WTC11 (cell line): ENCODE measurements at regions not wholly inside any gene's neighbourhood (a gene's known extent, or its start where the extent isn't known, plus 50 kb on each side); places are given as distances from the start of the nearest gene placed in this dataset.

Experiments used
- ATAC-seq: fragments of 200-7000 bp; cut with Tn5 transposase; 2 replicates; pipeline ENCODE4 v1.10.0; 2021; ENCODE audit warnings: mild to moderate bottlenecking, moderate library complexity
- CTCF ChIA-PET: fragments of 300-600 bp; sonication (Branson Sonifier 250); formaldehyde crosslinking; loops from one replicate; lab custom pipeline; 2021; ENCODE audit warnings: antibody characterized with exemption; lab: Charles Lee
- POLR2A ChIA-PET: fragments of 350-600 bp; sonication (Branson Sonifier 250); formaldehyde crosslinking; loops from one replicate; lab custom pipeline; 2021; ENCODE audit warnings: antibody characterized with exemption; lab: Charles Lee
- DNase-seq: peaks from one replicate; pipeline ENCODE4 v3.0.0; 2021; ENCODE audit warnings: low spot score
- H3K27ac Mint-ChIP-seq: 2 replicates; pipeline ENCODE4 v1.8.0; 2021; ENCODE audit warnings: mixed read lengths
- H3K27me3 Mint-ChIP-seq: 2 replicates; pipeline ENCODE4 v1.8.0; 2021; ENCODE audit warnings: low read depth, mild to moderate bottlenecking, moderate library complexity, mixed read lengths
- H3K36me3 Mint-ChIP-seq: 2 replicates; pipeline ENCODE4 v1.8.0; 2021; ENCODE audit warnings: mixed read lengths
- H3K4me1 Mint-ChIP-seq: 2 replicates; pipeline ENCODE4 v1.8.0; 2022; ENCODE audit warnings: mixed read lengths
- H3K4me3 Mint-ChIP-seq: 2 replicates; pipeline ENCODE4 v1.8.0; 2021; ENCODE audit warnings: mild to moderate bottlenecking, moderate library complexity, mixed read lengths
- H3K9me3 Mint-ChIP-seq: 2 replicates; pipeline ENCODE4 v1.8.0; 2021; ENCODE audit warnings: mixed read lengths
- CREM ChIP-seq: sonication (generic); formaldehyde crosslinking; IDR thresholded peaks from 2 replicates; pipeline ENCODE4 v1.8.1; 2022; ENCODE audit warnings: mild to moderate bottlenecking, missing genetic modification reagents, moderate library complexity
- FOXJ3 ChIP-seq: sonication (generic); formaldehyde crosslinking; IDR thresholded peaks from 2 replicates; pipeline ENCODE4 v1.9.0; 2021; ENCODE audit warnings: missing genetic modification reagents, mild to moderate bottlenecking, borderline replicate concordance
- GRHL2 ChIP-seq: fragments of 250-450 bp; sonication (Bioruptor Pico); IDR thresholded peaks from 2 replicates; pipeline ENCODE4 v1.8.0; 2022; ENCODE audit warnings: mild to moderate bottlenecking, moderate library complexity; ENCODE audit not compliant: insufficient replicate concordance, severe bottlenecking
- IRF2 ChIP-seq: sonication (generic); formaldehyde crosslinking; IDR thresholded peaks from 2 replicates; pipeline ENCODE4 v1.8.0; 2022; ENCODE audit warnings: low read depth, missing genetic modification reagents, borderline replicate concordance
- MXD4 ChIP-seq: fragments of 250-450 bp; sonication (Bioruptor Pico); IDR thresholded peaks from 2 replicates; pipeline ENCODE4 v1.8.0; 2021; ENCODE audit warnings: mild to moderate bottlenecking, moderate library complexity, borderline replicate concordance
- PRRX2 ChIP-seq: fragments of 250-450 bp; sonication (Bioruptor Pico); IDR thresholded peaks from 2 replicates; pipeline ENCODE4 v1.8.0; 2021; ENCODE audit warnings: mild to moderate bottlenecking
- SMAD3 ChIP-seq: sonication (generic); formaldehyde crosslinking; IDR thresholded peaks from 2 replicates; pipeline ENCODE4 v1.8.0; 2022; ENCODE audit warnings: missing genetic modification reagents, mild to moderate bottlenecking, borderline replicate concordance
- SOX15 ChIP-seq: fragments of 250-450 bp; sonication (Bioruptor Pico); IDR thresholded peaks from 2 replicates; pipeline ENCODE4 v1.9.0; 2021; ENCODE audit warnings: mild to moderate bottlenecking
- SP1 ChIP-seq: sonication (generic); formaldehyde crosslinking; conservative IDR thresholded peaks from 2 replicates; pipeline ENCODE4 v1.8.1; 2022; ENCODE audit warnings: missing genetic modification reagents
- ZBTB21 ChIP-seq: sonication (generic); formaldehyde crosslinking; IDR thresholded peaks from 2 replicates; pipeline ENCODE4 v1.8.1; 2023; ENCODE audit warnings: mild to moderate bottlenecking, missing genetic modification reagents, borderline replicate concordance
- ZNF263 ChIP-seq: sonication (generic); formaldehyde crosslinking; IDR thresholded peaks from 2 replicates; pipeline ENCODE4 v1.8.1; 2022; ENCODE audit warnings: low read depth, mild to moderate bottlenecking, moderate library complexity, missing genetic modification reagents
- ZNF317 ChIP-seq: sonication (generic); formaldehyde crosslinking; IDR thresholded peaks from 2 replicates; pipeline ENCODE4 v1.8.1; 2023; ENCODE audit warnings: low read depth, mild to moderate bottlenecking, moderate library complexity, missing genetic modification reagents, borderline replicate concordance
- ZNF396 ChIP-seq: fragments of 250-450 bp; sonication (Bioruptor Pico); IDR thresholded peaks from 2 replicates; pipeline ENCODE4 v1.8.0; 2021; ENCODE audit warnings: mild to moderate bottlenecking, moderate library complexity, borderline replicate concordance
- ZNF423 ChIP-seq: fragments of 250-450 bp; sonication (Bioruptor Pico); IDR thresholded peaks from 2 replicates; pipeline ENCODE4 v2.1.2; 2022; ENCODE audit warnings: mild to moderate bottlenecking, moderate library complexity
- TF ChIP-seq, protein P1 (sequence below): sonication (generic); formaldehyde crosslinking; IDR thresholded peaks from 2 replicates; pipeline ENCODE4 v1.8.1; 2022; ENCODE audit warnings: mild to moderate bottlenecking, moderate library complexity, missing genetic modification reagents
- TF ChIP-seq, protein P2 (sequence below): fragments of 250-450 bp; sonication (Bioruptor Pico); IDR thresholded peaks from 2 replicates; pipeline ENCODE4 v1.9.0; 2021; ENCODE audit warnings: mild to moderate bottlenecking
- TF ChIP-seq, protein P3 (sequence below): sonication (generic); formaldehyde crosslinking; IDR thresholded peaks from 2 replicates; pipeline ENCODE4 v1.8.0; 2022; ENCODE audit warnings: mild to moderate bottlenecking, missing genetic modification reagents
- TF ChIP-seq, protein P4 (sequence below): sonication (generic); formaldehyde crosslinking; IDR thresholded peaks from 2 replicates; pipeline ENCODE4 v1.8.0; 2022; ENCODE audit warnings: mild to moderate bottlenecking, missing genetic modification reagents
- TF ChIP-seq, protein P5 (sequence below): fragments of 200-600 bp; IDR thresholded peaks from 2 replicates; pipeline ENCODE4 v1.8.0; 2022; ENCODE audit warnings: antibody characterized with exemption

DNA sequence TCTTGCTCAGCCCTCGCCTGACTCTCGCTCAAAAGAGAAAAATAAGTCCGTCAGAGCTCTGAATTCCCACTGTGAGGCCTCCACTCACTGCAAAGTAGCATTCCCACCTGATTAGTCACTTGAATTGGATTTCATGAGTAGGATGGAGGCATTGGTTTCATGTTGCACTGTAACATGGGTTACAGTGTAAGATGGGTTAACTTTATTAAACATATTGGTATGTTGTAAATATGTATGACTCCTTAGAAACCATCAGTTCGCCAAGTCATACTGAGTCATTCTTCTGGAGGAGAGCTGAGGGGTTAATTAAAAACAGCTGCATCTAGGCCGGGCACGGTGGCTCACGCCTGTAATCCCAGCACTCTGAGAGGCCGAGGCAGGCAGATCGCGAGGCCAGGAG, 93.8 kb upstream of the BNC2 start:
- ATAC-seq (no peak), DNase-seq (no peak)
- ChIA-PET POLR2A (no interaction called here), CTCF (no interaction called here)
- Mint-ChIP-seq H3K4me1 (no peaks in the 10 kb centered on the region), H3K36me3 (peaks cover 7% of the 10 kb centered on the region; the same call in 1 of the 2 replicates), H3K27me3 (no peaks in the 10 kb centered on the region), H3K27ac (peak overlapping the region; percentile 41; the same call in 1 of the 2 replicates), H3K9me3 (peaks cover 16% of the 10 kb centered on the region), H3K4me3 (no peak overlapping the region)
- TF ChIP-seq PRRX2 (CRISPR knock-in tag) (no peak), ZNF423 (CRISPR knock-in tag) (no peak), ZNF317 (no peak), SOX15 (CRISPR knock-in tag) (no peak), GRHL2 (CRISPR knock-in tag) (no peak)
- TF ChIP-seq, protein P1, sequence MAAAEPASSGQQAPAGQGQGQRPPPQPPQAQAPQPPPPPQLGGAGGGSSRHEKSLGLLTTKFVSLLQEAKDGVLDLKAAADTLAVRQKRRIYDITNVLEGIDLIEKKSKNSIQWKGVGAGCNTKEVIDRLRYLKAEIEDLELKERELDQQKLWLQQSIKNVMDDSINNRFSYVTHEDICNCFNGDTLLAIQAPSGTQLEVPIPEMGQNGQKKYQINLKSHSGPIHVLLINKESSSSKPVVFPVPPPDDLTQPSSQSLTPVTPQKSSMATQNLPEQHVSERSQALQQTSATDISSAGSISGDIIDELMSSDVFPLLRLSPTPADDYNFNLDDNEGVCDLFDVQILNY (CRISPR knock-in tag), result no peak

DNA sequence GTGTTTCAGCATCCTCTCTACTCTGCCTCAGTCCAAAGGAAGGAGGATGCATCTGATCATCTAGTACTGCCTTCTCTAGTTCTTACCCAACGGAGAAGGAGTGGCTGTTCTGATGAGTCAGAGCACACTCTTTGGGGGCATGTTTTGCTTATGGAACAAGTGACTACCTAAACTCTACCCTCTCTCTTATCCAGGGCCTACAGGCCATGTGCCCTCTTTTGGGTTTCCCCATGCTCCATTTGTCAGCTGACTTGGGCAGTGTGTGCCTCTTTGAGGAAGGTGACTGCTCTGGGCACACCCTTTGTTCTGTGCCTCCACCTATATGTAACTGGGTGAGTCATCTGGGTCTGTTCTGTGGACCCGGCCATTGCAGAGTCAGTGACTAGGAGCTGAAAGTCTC, 89.6 kb upstream of the BNC2 start:
- ChIA-PET CTCF (no interaction called here), POLR2A (no interaction called here)
- no peak overlapping the region for H3K27ac Mint-ChIP-seq
- ATAC-seq, result no peak
- TF ChIP-seq, protein P2, sequence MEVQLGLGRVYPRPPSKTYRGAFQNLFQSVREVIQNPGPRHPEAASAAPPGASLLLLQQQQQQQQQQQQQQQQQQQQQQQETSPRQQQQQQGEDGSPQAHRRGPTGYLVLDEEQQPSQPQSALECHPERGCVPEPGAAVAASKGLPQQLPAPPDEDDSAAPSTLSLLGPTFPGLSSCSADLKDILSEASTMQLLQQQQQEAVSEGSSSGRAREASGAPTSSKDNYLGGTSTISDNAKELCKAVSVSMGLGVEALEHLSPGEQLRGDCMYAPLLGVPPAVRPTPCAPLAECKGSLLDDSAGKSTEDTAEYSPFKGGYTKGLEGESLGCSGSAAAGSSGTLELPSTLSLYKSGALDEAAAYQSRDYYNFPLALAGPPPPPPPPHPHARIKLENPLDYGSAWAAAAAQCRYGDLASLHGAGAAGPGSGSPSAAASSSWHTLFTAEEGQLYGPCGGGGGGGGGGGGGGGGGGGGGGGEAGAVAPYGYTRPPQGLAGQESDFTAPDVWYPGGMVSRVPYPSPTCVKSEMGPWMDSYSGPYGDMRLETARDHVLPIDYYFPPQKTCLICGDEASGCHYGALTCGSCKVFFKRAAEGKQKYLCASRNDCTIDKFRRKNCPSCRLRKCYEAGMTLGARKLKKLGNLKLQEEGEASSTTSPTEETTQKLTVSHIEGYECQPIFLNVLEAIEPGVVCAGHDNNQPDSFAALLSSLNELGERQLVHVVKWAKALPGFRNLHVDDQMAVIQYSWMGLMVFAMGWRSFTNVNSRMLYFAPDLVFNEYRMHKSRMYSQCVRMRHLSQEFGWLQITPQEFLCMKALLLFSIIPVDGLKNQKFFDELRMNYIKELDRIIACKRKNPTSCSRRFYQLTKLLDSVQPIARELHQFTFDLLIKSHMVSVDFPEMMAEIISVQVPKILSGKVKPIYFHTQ (CRISPR knock-in tag), result no peak
- TF ChIP-seq ZNF263 (CRISPR knock-in tag) (no peak), SP1 (CRISPR knock-in tag) (no peak), SMAD3 (CRISPR knock-in tag) (no peak), FOXJ3 (CRISPR knock-in tag) (no peak), PRRX2 (CRISPR knock-in tag) (no peak), IRF2 (CRISPR knock-in tag) (no peak), CREM (no peak), ZNF396 (CRISPR knock-in tag) (no peak), MXD4 (no peak), ZBTB21 (CRISPR knock-in tag) (no peak)
- TF ChIP-seq, protein P3, sequence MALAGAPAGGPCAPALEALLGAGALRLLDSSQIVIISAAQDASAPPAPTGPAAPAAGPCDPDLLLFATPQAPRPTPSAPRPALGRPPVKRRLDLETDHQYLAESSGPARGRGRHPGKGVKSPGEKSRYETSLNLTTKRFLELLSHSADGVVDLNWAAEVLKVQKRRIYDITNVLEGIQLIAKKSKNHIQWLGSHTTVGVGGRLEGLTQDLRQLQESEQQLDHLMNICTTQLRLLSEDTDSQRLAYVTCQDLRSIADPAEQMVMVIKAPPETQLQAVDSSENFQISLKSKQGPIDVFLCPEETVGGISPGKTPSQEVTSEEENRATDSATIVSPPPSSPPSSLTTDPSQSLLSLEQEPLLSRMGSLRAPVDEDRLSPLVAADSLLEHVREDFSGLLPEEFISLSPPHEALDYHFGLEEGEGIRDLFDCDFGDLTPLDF, result no peak
- TF ChIP-seq, protein P4, sequence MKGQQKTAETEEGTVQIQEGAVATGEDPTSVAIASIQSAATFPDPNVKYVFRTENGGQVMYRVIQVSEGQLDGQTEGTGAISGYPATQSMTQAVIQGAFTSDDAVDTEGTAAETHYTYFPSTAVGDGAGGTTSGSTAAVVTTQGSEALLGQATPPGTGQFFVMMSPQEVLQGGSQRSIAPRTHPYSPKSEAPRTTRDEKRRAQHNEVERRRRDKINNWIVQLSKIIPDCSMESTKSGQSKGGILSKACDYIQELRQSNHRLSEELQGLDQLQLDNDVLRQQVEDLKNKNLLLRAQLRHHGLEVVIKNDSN (CRISPR knock-in tag), result no peak
- TF ChIP-seq, protein P5, sequence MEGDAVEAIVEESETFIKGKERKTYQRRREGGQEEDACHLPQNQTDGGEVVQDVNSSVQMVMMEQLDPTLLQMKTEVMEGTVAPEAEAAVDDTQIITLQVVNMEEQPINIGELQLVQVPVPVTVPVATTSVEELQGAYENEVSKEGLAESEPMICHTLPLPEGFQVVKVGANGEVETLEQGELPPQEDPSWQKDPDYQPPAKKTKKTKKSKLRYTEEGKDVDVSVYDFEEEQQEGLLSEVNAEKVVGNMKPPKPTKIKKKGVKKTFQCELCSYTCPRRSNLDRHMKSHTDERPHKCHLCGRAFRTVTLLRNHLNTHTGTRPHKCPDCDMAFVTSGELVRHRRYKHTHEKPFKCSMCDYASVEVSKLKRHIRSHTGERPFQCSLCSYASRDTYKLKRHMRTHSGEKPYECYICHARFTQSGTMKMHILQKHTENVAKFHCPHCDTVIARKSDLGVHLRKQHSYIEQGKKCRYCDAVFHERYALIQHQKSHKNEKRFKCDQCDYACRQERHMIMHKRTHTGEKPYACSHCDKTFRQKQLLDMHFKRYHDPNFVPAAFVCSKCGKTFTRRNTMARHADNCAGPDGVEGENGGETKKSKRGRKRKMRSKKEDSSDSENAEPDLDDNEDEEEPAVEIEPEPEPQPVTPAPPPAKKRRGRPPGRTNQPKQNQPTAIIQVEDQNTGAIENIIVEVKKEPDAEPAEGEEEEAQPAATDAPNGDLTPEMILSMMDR, result no peak
- H3K9me3 Mint-ChIP-seq, result peaks cover 16% of the 10 kb centered on the region
- H3K27me3 Mint-ChIP-seq, result no peaks in the 10 kb centered on the region
- peaks cover 7% of the 10 kb centered on the region; the same call in 1 of the 2 replicates for H3K36me3 Mint-ChIP-seq
- peaks cover 6% of the 10 kb centered on the region; the same call in 1 of the 2 replicates for H3K4me1 Mint-ChIP-seq
- DNase-seq, result no peak
- no peak overlapping the region for H3K4me3 Mint-ChIP-seq
